Activated T-cell treated with anti-CD3 and anti-CD28 coated beads for 24 hours (primary cell): ENCODE measurements at regions not wholly inside any gene's neighbourhood (a gene's known extent, or its start where the extent isn't known, plus 50 kb on each side); places are given as distances from the start of the nearest gene placed in this dataset.
A peak's percentile ranks its signal among the peaks of the same experiment; 100 is the strongest.
"Not testable (repeated sequence)": the region's sequence is repeated elsewhere in the genome, so short reads cannot be mapped to it uniquely, and the experiment has no call there.

Source experiments
- DNase-seq: peaks from one replicate; pipeline ENCODE4 v3.0.0-alpha.2; 2020; ENCODE audit warnings: low read depth

DNA sequence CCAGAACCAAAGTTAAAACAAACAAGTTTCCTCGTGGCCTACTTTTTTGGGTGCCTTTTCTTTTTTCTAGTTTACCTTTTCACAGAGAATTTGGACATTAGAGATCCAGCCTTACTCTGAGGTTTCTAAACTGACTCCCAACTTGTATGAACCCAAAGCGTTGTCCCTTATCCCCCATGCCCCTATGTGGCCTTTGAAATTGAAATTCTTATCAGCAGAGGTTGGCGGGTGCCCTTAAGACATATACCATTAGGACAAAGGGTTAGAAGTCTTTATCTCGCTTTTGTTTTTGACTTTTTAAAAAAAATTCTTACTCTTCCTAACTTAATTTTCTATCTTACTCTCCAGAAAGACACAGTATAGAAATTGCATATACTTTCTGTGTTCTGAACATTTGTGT lies 76.3 kb upstream of the C7orf33 start:
- DNase-seq: no peak

- DNase-seq: no peak
Observed at GRCh38 chr7:148515237-148515636, 75.3 kb upstream of the C7orf33 start.

DNA sequence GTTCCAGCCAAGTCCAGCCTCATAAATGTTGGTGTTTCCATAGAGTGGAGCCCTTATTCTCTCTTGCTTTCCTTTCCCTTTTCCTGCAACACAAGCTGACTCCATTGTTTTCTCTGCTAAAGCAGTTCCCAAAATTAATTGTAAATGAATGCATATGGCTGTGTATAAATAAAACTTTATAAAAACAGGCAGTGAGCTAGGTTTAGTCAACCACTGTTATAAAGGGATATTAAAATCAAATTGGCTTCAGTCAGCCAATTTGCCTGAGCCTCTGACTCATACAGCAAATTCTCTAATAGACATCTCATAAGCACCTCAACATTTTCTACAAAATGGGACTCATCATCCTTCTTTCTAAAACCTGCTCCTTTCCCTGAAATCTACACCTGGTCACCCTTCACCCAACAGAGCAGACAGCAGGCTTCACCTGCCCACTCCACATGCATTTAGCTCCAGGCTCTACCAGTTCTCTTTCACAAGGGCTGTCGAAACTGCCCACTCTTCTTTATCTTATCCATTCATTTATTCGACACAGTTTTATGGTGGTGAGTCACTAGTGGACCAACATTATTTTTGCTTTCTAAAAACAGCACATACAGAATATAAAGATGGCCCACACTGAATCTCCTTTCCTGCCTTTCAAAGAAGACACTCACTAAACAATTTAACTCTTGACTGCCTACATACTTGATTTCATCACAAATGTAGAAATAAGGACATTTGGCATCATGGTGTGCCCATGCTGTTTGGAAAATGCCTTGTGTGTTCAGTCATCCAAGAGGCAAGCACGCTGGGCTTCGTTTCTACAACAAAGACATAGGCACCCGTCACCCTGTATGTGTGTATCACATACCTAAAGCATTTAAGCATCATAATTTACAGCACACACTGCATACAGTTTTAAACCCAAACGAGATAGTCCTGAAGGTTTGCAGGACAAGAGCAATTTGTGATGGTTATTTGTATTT lies 74.6 kb upstream of the C7orf33 start:
- DNase-seq: no peak

- not testable (repeated sequence) for DNase-seq
Observed at GRCh38 chr7:148519386-148519785, 71.2 kb upstream of the C7orf33 start.

DNA sequence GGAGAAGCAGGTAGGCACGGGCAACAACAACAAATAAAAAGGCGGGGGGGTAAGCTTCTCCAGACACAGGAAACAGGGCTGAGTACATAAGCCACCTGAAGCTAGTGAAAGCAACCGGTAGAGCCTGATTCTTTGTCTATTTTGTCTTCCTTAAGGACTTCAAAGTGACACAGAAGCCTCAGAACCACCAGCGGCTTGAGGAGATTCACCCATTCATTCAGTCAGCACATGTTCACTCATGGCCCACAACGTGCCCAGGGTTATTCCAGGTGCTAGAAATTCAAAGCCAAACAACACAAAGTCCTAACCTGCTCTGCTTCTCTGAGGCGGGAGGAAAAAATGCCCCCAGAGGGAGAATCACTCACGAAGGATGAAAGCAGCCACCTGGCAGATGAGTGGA lies 69.3 kb upstream of the C7orf33 start:
- no peak for DNase-seq

DNA sequence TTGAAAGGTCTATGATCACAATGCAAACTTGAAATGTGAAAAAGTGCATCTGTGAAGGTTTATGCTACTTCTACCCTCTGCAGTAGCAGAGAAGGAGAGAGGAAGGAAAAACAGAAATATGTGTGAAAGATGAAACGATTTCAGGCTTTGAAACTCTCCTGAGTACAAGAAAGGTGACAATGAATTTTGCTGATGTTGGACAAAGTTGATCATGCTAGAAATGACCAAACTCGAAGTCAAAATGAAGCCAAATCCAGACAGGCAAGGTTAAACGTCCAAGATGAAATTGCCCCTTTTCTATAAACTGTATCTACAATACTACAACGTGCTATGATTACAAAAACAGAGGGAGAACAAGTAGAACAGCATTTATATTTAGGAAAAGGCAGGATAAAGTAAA lies 67.0 kb upstream of the C7orf33 start:
- no peak for DNase-seq

DNA sequence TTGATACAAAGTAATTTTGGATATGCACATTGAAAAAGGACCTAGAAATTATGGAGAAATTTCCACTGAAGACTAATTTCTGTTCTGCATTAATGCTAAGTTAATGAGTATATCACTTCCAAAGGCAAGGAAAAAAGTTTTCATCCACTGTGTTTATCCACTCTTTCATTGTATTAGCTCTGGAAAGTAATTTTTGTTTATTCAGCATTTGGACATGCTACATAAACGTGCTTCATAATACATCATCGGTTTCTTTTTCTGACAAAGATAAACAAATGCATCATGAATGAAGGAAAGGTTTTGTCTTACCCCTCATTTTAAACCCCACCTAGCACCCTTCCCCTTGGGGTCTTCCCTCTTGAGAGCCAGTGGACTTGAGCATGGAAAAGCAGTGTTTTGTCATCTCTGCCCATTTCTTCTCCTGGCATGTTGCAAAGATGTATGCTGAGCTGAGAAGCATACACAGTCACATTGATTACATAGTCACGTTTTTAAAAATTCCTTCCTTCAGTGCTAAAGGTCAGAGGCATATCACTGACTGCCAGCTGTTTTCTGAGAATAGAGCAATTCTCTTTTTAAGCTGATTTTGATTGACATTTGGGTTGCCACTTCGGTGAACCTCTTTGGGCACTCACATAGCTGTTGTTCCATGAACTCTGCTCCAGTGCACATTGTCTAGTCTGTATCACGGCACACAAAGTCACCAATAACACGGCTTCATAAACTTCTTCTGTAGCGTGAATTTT lies 65.9 kb upstream of the C7orf33 start:
- no peak for DNase-seq

DNA sequence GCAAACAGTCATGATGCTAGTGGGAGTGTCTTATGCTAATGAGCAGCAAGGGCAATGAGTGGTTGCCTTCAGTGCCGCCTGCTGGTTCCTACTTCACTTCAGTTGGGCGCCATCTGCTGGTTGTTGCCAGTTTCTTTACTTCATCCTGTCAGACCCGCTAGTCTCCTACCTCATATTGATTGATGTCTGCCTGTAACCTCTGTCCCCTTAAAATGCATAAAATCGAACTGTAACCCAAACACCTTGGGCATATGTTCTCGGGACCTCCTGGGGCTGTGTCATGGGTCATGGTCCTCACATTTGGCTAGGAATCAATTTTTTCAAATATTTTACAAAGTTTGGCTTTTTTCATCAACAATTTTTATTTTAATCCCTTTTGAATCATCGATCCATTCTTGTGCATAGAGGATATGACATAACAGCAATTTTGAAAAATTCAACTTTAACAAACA lies 62.8 kb upstream of the C7orf33 start:
- DNase-seq: peak; percentile 85

- peak; percentile 3 for DNase-seq
Observed at GRCh38 chr7:148535217-148535616, 55.3 kb upstream of the C7orf33 start.

DNA sequence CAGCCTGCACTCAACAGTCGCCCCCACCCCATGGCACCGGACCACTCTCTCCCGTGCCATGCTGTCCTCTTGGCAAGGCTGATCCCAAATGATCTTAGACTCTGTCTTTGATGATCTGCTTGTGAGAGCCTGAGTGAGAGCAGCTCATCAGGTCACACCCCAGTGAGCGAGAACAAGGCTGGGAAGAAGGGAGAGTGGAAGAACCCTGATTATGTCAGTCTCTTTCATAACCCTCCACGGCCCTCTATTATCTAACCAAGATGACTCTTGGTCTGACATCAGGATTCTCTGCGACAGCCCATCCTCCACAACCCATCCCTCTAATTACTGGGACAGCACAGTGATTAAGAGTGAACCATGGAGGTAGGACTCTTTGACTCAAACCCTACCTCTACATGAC lies 53.1 kb upstream of the C7orf33 start:
- DNase-seq: no peak

DNA sequence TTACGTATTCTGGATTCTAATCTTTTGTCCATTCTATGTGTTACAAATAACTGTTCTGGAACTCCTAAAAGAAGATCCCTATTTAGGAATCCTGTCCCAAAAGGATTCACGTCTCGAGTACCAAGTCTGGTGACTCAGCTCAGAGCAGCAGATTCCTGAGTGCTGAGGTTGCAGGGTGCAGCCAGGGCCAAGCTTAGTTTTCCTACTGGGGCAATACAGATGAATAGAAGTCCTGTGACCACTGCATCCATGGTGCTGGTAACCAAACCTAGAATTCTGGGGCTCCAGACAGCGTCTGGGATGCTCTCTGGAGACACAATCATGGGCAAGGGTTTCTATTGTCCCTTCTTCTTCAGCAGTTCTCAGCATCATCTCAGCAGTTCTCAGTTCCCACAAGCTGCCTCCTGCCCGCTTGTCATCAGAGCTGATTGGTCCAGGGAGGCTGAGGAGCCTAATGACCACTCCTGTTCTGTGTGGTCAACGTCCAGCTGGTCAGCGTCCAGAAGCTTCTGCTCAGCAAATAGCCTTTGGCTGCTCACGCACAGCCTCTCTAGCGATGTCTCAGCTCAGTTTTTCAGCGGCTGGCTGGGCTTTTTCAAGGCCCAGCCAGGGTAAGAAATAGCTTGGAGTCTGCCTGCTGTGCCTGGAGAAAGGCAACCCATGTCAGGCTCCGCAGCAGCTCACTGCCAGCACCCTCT lies 50.4 kb upstream of the C7orf33 start:
- DNase-seq: no peak
